Uterus (tissue), 2 donors: ENCODE measurements at regions not wholly inside any gene's neighbourhood (a gene's known extent, or its start where the extent isn't known, plus 50 kb on each side); places are given as distances from the start of the nearest gene placed in this dataset.

ENCODE experiments used
- CTCF ChIP-seq, 4 experiments: fragments of 200-600 bp in 2 of 4; fragments of 450-650 bp in 2 of 4; sonication (generic) in 2 of 4; IDR thresholded peaks; one replicate each; pipeline ENCODE4 v1.5.1; 2016 to 2019; ENCODE audit warnings: antibody characterized with exemption in 4 of 4, mild to moderate bottlenecking in 2 of 4, moderate library complexity in 1 of 4
- POLR2A ChIP-seq, 2 donors: fragments of 450-650 bp; IDR thresholded peaks; one replicate each; pipeline ENCODE4 v1.6.1; 2016; ENCODE audit warnings: antibody characterized with exemption in 2 of 2, mild to moderate bottlenecking in 1 of 2, moderate library complexity in 1 of 2

GRCh38 chr3:55380561-55380960 lies 106.5 kb downstream of the WNT5A start:
- TF ChIP-seq CTCF (IDR thresholded peaks at IDR 0.05) (no peak), POLR2A (IDR thresholded peaks at IDR 0.05) (no peak)
